HG02571 (cell line): ENCODE measurements at regions not wholly inside any gene's neighbourhood (a gene's known extent, or its start where the extent isn't known, plus 50 kb on each side); places are given as distances from the start of the nearest gene placed in this dataset.
"Not testable (repeated sequence)": the region's sequence is repeated elsewhere in the genome, so short reads cannot be mapped to it uniquely, and the experiment has no call there.

ENCODE experiments used
- ATAC-seq: cut with Tn5 transposase; IDR thresholded peaks from one replicate; pipeline ENCODE4 v1.9.1; 2021; ENCODE audit warnings: mild to moderate bottlenecking, moderate library complexity; ENCODE audit not compliant: unreplicated experiment

DNA sequence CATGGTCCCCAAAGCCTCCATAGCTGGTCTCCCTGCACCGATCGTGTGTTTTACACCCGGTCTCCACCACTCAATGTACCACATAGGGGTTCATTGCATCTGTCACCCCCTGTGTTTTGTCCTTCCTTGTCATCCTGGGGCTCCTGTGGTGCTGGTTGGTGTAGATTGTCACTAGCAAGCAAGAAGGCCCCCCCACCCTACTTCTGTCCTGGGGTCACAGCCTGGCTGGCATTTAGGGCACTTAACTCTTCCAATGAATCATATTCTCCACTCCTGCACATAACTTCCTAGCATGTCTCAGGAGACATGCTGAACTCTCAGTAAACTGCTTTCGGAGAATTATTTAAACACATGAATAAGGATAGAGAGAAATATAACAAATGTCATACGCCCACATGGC, 161.4 kb downstream of the BCL2L11 start:
- ATAC-seq: not testable (repeated sequence)

DNA sequence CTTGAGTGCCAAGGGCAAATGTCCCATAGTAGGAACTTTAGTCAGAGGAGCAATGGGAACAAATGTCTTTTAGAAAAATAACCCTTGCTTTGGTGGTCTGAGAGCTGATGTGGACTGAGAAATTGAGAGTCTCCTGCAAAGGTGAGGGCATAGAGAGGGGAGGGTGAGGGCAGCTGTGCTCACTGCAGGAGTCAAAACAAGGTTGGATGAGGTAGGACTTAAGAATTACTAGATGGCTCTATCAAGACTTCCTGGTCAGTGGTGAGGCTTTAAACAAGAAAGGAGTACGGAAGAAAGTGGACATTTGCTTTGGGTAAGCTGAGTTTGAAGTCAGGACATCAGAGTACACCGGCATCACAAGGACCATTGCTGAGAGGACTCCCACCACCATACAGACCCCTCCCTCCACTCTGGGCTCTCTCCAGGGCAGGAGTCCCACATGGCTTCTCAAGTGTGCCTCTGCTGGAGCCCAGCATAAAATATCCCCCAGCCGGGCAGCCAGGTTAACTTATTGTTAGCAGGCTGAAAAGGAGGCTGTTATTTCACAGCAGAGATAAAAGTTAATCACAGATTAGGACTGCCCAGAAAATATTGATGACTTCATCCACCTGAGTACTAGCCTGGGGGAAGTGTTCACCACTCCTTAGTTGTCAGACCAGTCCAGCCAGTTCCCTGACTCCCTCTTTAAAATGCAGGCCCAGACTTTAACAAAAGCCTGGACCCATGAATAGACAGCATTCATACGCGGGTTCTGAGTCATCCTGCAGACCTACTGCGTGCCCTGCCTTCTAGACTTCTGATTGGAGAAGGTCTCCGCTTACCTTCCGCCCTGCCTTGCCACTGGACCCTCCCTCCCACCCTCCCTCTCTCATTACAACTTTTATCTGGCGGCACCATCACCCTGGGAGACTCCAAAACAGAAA, 167.2 kb downstream of the BCL2L11 start:
- ATAC-seq: not testable (repeated sequence)

DNA sequence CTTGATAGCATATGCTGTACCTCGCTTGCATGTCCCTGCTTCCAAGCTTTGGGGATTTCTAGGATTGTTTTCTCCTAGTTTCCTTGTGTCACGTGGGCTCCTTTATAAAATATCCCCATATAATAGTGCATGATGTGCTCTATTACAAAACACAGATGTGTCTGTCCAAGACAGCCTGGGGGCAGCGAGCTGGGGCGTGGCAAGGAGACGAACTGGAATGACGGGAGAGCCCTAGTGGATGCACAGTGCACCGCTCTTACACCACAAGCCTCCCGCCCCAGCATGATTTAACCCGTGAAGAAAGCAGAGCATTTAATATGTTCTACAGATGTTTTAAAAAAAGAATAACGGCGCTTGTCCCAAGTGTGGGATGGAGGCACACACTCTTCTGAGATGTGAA, 169.7 kb downstream of the BCL2L11 start:
- not testable (repeated sequence) for ATAC-seq

DNA sequence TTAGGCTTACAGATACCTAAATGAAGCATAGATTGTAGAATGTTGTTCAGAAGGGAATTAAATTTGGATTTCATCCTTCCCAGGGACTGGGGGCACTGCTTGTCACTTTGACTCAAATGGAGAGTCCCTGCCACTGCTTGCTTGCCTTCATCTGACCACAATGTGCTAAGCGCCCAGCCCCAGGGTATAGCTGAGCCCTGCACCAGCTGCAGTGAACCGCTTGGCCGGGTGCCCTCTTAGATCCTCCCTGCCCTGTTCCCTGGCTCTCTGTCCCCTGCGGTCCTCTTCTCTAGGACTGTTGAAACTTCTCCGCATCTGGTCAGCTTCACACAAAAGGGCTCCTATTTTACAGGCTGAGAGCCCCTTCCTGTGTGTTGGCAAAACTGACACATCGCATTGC, 170.9 kb downstream of the BCL2L11 start:
- ATAC-seq: not testable (repeated sequence)

DNA sequence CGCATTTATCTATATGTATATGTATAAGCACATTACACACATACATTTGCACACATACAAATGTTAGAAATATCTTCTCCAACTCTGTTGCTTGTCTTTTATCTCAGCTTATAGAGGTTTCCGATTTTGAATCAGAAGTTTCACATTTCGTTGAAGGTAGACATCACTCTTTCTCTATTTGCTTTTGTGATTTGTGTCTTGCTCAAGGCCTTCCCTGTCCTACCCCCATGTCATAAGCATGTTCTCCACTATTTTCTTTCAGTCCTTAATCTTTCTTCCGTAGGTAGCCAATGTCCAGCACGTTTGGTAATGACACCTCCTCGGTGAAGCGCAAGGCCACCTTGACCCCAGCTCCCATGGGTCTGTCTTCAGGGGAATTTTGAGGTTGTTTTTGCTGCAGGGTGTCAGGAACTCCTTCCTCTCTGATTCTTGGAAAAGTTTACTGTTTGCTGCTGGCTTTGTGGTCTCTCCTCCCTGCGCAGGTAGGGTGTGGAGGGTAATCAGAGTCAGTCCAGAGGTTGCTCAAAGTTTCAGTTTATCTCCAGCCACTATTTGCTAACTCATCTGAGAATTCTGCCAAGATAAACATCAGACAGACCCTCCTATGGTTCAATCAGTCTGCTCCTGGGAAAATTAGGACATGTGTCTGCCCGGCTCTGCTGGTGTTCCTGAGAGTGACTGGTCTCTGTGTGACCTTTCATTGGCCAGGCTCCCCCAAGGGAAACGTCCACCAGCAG, 171.7 kb downstream of the BCL2L11 start:
- ATAC-seq: not testable (repeated sequence)

DNA sequence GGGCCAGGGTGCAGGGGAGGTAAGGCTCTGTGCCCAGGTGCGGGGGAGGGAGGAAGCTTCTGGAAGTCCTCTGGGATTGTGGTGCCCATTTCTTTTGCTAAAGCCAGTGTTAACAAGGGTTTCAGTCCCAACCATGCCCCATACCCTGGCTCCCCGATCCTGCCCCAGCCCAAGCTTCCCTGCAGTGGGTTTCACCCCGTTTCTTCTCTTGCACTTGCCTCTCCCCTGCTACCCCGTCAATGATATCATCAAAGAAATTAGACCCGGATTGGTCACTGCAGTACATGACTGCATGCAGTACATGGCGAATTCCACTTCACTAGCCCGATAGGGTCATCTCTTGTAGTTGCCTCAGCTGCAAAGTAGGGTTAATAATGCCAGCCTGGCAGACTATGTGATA, 174.0 kb downstream of the BCL2L11 start:
- not testable (repeated sequence) for ATAC-seq

DNA sequence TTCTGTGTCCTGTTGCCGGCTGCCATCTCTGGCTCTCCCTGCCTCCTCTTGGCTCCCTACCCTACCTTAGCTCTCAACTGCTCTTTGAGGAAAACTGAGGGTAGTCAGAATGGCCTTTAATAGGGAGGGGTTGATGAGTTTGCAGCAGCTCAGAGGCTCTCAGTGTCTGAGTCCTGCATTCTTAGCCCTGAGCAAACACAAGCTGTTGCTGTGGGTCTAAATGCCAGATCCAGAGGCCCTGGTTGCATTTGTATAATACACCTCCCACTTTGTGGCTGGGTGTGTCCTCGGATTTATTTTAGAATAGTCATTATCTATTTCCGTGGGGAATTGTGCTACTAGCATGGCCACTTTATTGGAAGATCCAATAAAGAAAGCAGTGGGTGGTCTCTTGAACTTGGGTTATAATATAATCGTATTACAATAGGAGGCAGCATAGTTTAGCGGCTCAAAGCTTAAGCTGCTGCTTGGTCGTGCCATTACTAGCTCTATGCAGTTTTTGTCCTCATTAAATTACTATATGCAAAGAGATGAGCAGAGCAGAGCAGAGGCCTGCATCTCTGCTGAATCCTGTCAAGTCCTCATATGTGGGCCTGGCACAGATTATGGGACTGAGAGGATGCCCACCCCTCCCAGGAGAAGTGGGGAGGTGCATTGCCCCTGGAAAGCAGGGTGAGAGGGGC, 175.5 kb downstream of the BCL2L11 start:
- ATAC-seq: not testable (repeated sequence)

DNA sequence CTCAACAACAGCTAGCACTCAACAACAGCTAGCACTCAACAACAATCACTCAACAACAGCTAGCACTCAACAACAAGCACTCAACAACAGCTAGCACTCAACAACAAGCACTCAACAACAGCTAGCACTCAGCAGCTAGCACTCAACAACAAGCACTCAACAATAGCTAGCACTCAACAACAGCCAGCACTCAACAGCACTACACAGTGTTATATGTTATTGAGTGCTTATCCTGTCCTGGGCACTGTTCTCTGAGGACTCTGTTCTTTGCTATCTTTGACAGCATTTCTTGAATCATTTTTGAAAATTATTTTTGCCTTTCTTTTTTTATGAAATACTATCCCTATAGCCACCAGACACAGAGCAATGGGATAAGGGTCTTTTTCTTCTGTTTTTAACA, 176.4 kb downstream of the BCL2L11 start:
- ATAC-seq: not testable (repeated sequence)

DNA sequence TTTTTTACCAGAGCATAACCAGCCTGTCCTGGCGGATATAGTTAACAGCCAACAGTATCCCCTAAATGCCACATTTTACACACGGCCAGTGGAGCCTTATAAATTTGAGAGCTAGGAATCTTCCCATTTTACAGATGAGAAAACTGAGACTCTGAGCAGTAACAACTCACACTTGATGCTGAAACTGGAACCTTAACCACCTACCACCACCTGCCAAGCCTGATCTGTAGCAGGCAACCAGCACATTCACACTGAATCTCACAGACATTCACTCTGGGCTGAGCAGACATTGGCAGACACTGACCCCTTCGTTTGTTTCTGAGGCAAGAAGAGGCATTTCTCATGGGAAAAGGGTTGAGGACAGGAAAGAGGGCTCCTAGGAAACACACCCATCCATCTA, 178.2 kb downstream of the BCL2L11 start:
- ATAC-seq: not testable (repeated sequence)

DNA sequence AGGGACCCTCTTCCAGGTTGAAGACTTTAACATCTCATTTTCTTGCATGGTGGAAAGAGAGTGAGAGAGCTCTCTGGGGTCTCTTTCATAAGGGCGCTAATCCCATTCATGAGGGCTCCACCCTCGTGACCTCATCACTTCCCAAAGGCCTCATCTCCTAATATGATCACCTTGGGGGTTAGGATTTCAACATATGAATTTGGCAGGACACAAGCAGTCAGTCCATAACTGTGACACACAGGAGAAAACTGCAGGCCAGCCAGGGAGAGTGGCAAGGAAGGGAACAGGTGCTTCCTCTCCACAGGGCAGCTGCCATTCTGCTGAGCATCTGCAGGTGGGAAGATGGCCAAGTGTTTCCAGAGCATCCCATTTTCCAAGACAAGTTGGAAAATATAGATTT, 178.9 kb downstream of the BCL2L11 start:
- not testable (repeated sequence) for ATAC-seq

DNA sequence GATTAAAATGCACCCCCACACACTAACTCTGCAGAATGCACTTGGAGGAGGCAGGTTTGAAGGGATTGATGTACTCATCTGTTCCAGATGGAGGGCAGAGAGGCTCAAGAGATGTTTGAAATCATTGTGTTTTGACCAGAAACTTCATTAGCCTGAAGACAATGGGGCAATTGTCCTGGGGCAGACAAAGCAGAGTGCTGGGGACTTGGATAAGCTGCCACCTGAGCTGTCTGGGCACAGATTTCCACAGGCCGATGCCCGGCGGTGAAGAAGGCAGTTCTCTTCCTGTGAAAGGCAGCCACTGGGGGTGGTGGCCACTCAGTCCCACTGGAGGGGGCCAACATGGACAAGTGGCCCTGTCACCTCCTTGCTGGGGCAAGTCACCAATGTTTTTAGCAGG, 181.0 kb downstream of the BCL2L11 start:
- not testable (repeated sequence) for ATAC-seq

DNA sequence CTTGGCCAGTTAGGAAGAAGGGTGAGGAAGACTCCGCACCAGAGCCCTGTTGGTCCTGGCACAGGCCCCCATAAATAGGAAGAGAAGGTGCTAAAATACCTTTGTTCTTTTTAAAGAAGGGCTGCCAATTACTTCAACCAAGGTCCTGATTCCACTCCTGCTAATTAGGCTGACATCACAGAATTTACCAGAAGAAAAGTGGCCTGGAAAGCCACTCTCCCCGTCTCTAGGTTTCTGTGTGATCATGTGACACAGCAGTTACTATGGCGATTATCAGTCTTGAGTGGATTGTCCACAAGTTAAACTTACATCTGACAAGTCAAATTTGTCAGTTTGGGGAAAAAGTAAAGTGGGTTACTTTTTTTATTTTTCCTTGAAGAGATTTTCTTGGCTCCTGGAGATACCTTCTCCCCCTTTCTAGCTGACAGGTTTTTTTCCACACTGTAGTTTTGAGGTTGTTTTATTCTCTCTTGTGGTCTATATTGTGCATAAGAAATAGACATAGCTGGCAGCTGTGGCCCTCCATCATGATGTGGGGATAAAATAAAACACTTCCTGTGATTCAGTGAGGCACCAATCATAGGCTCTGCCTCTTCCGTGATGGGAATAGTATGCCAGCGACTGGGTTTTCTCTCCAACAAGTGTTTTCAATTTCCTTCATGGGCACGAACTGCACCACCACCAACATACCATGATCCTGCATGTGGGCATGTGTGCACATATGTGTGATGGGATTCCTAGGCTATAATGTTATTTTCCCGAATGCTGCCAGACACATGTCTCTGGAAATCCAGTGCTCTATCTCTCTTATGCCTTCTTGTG, 181.9 kb downstream of the BCL2L11 start:
- not testable (repeated sequence) for ATAC-seq

DNA sequence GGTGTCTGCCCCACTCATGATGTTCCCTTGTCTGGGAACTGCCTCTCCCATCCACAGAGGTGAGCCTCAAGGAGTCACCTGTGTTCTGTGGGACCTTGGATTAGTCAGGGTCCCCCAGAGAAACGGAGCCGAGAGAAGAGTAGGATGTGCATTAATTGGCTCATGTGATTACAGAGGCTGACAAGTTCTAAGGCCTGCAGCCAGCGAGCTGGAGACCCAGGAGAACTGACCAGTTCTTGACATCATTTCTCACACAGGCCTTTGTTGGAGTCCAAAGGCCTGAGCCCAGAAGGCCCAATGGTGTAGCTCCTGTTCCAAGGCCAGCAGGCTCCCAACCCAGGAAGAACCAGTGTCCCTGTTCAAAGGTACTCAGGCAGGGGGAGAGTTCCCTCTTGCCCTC, 186.6 kb downstream of the BCL2L11 start:
- not testable (repeated sequence) for ATAC-seq

DNA sequence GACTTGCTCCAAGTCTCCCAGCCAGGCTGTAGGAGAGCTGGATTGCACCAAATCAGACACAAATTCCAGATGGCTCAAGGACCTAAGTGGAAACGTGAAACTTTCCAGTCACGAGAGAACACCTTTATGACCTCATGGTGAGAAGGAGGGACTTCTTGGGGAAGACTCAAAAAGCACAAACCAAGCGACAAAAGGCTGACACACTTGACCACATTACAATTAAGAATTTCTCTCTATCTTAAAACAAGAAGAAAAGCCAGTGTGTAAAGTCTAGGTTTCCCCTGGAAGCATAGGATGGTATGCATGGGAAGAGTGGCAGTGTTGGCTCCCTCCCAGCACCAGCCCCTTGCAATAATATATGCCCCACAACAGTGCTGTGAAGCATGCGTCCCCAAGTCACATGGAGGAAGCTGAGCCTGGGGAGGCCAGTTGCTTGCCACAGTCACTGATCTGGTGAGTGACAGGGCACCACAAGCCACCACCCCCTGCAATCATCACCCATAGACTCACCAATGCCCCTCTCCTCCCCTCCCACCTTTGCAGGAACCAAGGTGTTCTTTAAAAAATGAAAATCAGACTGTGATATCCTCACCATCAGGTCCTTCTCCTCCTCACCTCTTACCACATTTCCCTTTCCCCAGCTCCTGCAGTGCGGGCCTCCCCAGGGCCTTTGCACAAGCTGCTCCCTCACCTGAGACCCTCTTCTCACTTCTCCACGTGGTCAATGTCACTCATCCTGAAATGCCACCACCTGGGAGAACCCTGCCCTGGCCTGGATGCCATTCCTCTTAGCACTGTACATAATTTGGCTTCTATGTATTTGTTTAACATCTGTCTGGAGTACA, 188.7 kb downstream of the BCL2L11 start:
- not testable (repeated sequence) for ATAC-seq

DNA sequence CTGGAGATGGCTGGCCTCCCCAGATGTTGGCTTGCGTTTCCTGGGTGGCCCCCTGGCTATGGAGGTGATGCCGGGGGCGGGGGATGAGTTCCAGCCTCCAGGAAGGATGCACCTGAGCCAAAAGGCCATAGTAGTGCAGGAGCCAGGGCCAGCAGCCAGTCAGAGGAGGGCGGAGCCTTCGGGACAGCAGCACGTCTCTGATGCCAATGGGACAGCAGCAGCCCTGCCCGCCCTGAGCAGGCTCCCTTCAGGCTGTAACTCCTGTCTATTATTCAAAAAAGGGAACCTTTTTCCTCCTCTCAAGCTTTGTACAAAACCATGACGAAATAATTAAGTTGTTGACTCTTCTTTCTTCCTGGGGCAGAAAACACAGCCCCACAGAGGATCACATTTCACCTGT, 189.7 kb downstream of the BCL2L11 start:
- not testable (repeated sequence) for ATAC-seq

DNA sequence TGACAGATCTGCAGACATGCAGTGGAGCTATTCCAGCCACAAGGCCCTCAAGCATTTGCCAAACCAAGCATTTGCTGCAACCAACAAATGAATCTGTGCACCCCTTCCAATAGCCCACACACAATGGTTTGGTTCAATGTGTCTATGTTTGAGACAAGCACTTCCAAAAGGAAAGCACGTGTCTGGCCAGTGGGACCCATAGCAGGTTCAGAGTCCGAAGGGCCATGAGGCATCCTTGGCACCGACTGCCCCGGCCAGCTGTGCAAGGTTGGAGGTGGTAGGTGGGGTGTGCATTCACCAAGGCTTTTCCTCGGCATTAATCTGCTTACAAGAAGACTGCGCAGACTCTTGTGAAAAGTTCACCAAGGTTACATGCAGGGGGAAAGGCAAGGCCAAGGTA, 190.9 kb downstream of the BCL2L11 start:
- ATAC-seq: not testable (repeated sequence)

DNA sequence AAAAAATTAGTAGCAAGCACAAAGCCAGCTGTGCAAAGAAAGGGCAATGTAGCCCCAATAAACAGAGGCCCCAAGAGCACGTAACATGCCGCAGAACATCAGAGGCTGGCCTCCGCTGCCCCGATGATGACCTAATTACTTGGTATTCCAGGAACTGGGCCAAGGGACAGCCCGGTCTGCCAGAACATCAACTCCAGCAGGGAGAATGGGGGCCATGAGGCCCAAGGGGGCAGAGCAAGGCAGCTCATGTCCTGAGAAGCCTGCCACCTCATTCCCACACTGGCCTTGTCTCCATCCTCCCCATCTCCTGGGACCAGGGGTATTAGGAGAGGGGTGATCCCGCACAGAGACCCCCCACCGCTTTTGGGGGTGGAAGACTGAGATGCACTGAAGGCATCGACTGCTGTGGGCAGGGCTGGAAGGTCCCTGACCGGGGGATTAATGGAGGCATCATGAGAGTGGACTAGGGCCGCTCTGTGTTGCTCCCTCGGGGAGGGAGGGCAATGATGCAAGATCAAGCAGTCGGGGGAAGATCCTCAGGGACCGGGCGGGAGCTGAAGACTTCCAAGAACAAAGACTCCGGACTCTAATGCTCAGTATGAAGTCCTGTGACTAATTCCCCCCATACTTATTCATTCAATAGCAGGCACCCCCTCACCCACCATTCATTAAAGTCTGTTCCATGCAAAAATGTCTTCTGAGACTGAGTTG, 192.3 kb downstream of the BCL2L11 start:
- ATAC-seq: not testable (repeated sequence)

DNA sequence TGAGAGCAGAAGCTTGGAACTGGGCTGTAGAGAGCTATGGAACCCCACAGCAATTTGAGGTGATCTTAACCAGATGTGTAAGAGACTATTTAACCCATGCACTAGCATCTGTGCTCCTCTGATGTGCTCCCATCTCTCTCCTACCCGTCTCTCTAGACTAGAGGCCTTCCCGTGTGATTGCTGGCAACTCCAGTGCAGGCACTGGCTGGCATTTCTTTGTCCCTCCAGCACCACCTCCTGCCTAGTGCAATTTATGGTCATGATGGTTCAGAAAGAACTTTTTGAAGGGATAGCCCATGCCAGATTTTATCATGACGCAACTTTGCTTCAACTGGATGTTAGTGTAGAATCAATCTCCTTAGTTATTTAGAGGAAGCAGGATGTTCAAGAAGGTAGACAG, 193.0 kb downstream of the BCL2L11 start:
- ATAC-seq: not testable (repeated sequence)
